Activated T-cell treated with anti-CD3 and anti-CD28 coated beads for 1 hour (primary cell): ENCODE measurements at regions not wholly inside any gene's neighbourhood (a gene's known extent, or its start where the extent isn't known, plus 50 kb on each side); places are given as distances from the start of the nearest gene placed in this dataset.

Experiments
- DNase-seq: peaks from one replicate; pipeline ENCODE4 v3.0.0-alpha.2; 2020; ENCODE audit warnings: low read depth

- DNase-seq, result no peak
Measured at GRCh38 chr6:6891949-6892461, 215.8 kb upstream of the RREB1 start.

GRCh38 chr6:6892744-6893583, 214.8 kb upstream of the RREB1 start:
- DNase-seq, result no peak

- DNase-seq, result no peak
Measured at GRCh38 chr6:6893701-6894100, 214.1 kb upstream of the RREB1 start.

GRCh38 chr6:6895929-6896328, 211.8 kb upstream of the RREB1 start:
- no peak for DNase-seq

- no peak for DNase-seq
Measured at GRCh38 chr6:6897140-6897539, 210.6 kb upstream of the RREB1 start.

- no peak for DNase-seq
Measured at GRCh38 chr6:6900569-6901204, 207.1 kb upstream of the RREB1 start.

- no peak for DNase-seq
Measured at GRCh38 chr6:6901205-6901719, 206.5 kb upstream of the RREB1 start.

GRCh38 chr6:6901945-6902344, 205.8 kb upstream of the RREB1 start:
- DNase-seq, result no peak

GRCh38 chr6:6905961-6906518, 201.7 kb upstream of the RREB1 start:
- no peak for DNase-seq

- DNase-seq, result no peak
Measured at GRCh38 chr6:6906570-6907213, 201.1 kb upstream of the RREB1 start.

- no peak for DNase-seq
Measured at GRCh38 chr6:6907286-6907685, 200.5 kb upstream of the RREB1 start.

- DNase-seq, result no peak
Measured at GRCh38 chr6:6908121-6908520, 199.6 kb upstream of the RREB1 start.

- DNase-seq, result no peak
Measured at GRCh38 chr6:6909111-6909510, 198.7 kb upstream of the RREB1 start.

- DNase-seq, result no peak
Measured at GRCh38 chr6:6910734-6911295, 196.9 kb upstream of the RREB1 start.

GRCh38 chr6:6911391-6911790, 196.4 kb upstream of the RREB1 start:
- DNase-seq, result no peak

- no peak for DNase-seq
Measured at GRCh38 chr6:6912817-6913744, 194.7 kb upstream of the RREB1 start.

- no peak for DNase-seq
Measured at GRCh38 chr6:6915219-6915618, 192.5 kb upstream of the RREB1 start.

- DNase-seq, result no peak
Measured at GRCh38 chr6:6915813-6916547, 191.8 kb upstream of the RREB1 start.

GRCh38 chr6:6916598-6916997, 191.2 kb upstream of the RREB1 start:
- no peak for DNase-seq
